ENCODE measurements at regions not wholly inside any gene's neighbourhood (a gene's known extent, or its start where the extent isn't known, plus 50 kb on each side); places are given as distances from the start of the nearest gene placed in this dataset.

- no peak for TF ChIP-seq CTCF (IDR thresholded peaks at IDR 0.05)
- TF ChIP-seq POLR2AphosphoS5 (IDR thresholded peaks at IDR 0.05), result no peak
- no peak for TF ChIP-seq EP300 (IDR thresholded peaks at IDR 0.05)
Observed at GRCh38 chr5:60338846-60339245, 361.1 kb downstream of the DEPDC1B start.

Data from suprapubic skin (tissue), 4 donors.